ENCODE measurements at regions not wholly inside any gene's neighbourhood (a gene's known extent, or its start where the extent isn't known, plus 50 kb on each side); places are given as distances from the start of the nearest gene placed in this dataset.
"Not testable (repeated sequence)": the region's sequence is repeated elsewhere in the genome, so short reads cannot be mapped to it uniquely, and the experiment has no call there.

DNA sequence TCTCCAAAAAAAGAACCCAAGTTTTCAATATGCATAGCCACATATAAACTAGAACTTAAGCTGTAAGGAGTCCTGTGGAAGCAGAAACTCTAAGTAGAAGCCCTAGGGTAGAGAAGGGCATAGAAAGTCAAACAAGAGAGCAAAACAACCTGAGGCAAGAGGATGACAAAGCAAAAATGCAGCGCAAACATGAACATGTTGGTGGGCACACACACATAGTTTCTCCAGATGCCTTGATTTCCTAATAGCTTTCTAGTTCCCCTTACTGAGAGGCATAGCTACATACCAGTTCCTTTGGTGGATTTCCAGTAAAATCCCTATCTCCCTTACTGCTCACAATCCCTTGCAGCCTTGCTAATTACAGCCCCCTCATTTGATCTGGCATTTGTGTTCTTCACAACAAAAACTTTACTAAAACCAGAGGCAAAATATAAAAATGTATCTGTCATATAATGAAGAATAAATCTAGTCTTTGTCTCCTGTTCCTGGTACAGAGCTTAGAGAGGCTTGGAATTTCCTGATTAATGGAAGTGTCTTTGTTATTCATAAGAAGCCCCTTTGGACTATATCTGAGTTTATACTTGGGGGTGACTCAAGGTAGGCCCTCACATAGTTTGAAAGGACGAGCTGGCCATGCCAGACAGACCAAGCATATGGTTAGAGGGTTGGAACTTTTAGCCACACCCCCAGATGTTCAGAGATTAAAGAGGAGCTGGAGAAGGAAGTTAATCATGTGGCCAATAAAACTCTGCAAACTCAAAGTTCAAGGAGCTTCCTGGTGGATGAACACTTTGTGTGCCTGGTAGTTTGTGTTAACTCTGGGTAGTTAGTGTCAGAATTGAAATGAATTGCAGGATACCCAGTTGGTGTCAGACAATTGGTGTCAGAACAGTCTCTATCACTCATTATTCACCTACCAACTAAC is 52.7 kb upstream of the ZCCHC13 start:
- DNase-seq, result peak; percentile 59 to 78 (median 75)

DNA sequence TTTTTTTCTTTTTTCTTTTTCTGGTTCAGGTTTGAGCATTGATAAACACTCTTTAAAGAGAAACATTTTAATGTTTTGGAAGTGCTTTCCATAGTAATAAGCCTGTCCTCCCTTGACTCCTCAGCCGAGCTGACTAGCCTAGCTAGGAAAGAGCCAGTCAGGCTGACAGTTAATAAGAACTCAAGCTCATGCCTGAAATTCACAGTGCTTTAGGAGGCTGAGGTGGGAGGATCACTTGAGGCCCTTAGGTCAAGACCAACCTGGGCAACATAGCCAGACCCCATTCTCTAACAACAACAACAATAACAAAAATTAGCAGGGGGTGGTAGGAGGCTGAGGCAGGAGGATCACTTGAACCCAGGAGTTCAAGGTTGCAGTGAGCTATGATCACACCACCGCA is 53.4 kb upstream of the ZCCHC13 start:
- DNase-seq, result no peak

DNA sequence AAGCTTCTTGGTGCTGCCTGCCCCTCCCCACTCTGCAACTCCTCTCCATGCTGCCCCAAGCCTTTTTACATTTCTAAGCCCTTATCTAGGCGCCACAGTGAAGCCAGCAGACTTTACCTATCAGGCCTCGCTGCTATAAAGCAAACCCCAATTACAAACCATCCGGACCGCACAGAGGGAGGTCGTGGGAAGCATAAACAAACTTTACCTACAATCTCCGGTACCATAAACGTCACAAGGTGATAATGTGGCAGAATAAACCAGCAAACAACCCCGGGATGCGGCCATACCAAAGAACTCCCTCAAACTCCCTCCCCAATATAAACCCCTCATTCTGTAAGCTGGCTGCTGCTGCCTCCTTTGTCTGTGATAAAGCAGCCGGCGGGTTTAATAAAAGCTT is 54.0 kb upstream of the ZCCHC13 start:
- no peak for DNase-seq

DNA sequence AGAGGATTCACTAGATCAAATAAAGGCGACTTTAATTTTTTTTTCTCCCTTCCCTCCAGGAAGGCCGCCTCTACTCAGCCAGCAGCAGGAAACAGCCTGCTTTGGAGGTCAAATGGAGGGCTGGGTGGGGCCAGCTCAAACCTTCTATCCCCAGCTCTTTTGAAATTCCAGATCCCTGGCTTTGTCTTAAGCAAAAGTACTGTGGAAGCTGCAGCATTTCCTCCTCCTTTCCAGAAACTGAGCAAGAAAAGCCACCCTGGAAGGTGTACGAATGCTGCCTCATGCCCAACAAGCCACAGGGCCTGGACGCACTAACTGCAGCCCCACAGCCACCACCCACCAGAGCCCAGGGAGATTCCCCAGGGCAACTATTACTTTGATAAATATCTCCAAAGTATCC is 55.1 kb upstream of the ZCCHC13 start:
- DNase-seq, result no peak

DNA sequence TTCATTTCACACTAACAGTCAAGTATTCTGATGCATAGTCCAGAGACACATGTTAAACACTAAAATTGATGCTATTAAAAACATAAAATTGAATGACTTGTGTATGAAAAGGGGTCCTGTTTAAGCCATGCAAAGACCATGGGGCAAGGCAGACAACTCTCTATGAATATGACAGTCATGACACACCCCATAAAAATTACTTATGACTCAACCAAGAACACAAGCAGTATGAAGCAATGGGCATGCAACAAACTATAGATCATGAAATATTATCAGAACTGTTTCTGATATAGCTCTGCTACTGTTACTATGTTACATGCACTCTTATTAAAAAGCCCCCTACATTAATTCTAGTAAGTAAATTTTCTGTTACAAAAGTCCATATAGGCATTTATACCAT is 57.5 kb upstream of the ZCCHC13 start:
- DNase-seq, result peak; percentile 21 to 47 (median 45)

DNA sequence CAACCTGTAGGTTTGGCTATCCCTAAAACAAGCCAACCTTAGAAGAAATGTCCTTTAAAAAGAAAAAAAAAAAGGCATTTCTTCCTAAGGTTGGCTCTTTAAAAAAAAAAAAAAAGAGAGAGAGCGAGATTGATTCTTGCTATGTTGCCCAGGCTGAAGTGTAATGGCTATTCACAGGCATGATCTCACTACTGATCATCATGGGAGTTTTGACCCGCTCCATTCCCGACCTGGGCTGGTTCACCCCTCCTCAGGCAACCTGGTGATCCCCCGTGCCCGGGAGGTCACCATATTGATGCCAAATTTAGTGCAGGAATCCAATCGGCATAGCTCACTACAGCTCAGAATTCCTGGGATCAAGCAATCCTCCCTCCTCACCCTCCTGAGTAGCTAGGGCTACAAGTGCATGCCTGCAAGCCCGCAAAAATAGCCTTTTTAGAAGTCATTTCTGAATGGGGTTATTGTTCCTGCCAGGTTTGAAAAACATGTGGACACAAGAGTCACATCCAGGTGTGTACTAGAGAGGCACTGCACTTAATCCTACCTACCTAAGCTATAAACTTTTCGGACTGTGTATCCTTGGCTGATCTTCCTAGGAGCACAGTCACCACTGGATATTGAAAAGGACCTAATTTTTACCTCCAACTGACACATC is 61.4 kb upstream of the ZCCHC13 start:
- no peak for DNase-seq

DNA sequence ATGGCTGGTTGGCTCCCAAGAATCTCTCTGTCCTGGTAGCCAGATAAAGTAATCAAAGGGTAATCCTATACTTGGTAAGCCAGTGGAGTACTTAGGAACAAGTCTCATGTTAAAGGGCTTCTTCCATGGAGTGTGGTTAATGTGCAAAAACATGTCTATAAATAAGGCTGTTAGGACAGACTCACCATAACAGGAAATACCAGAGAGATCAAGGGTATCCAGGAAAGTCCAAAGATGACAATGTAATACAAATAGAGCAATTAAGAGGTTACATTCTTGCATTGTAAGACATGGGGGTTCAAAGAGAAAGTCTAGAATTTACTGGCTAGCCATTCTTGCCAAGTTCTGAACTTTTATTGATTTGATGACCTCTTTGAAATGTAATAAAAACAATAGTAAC is 61.9 kb upstream of the ZCCHC13 start:
- no peak for DNase-seq

DNA sequence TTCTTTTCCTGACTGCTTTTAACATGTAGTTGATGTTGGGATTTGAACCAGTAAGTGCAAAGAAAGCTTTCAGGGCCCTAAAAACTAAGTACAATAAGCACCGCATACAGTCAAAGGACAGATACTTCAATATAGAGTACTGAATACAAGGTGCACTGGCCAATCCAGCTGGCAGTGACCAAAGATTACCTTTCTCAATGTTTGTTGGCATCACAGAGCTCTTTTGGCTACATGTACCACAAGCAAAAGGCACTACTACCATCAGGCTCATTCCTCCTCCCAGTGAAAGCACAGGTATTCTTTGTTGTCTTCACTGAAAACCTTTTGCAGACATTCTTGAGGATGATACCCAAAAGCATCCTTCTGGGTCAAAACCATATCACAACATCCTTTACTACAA is 65.2 kb upstream of the ZCCHC13 start:
- no peak for DNase-seq

DNA sequence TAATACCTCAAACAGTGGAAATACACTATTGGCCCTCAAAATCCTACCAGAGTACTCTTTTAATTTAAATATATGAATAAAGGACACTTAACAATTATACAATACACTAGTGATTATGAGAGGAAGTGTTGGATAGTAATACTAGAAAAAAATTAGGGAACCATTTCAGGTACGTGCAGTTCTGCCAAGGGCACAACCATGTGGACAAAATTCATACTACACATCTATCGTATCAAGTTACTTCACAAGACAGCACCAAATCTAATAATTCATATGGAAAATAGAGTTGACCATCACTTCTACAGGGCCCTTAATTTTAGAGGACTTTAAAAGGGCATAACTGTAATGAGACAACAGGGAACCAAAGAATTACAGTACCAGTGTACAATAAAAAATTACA is 69.2 kb upstream of the ZCCHC13 start:
- DNase-seq, result peak in 1 of 3 donors; percentile 21

DNA sequence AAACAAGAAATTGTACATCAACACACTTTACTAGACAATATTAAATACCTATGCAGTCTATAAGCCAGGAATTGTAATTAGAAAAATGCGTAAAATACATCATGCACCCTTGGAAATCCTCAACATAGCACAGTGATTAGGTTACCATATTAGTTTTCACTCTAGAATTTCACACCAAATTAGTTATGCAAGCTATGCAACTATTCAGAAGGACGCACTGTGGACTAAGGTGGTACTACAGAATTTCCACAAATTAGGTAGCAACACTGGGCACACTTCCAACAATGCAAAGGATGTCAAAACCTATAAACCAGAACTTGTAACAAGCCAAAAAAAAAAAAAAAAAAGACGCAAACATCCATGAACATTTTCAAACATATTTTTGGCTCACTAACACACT is 71.1 kb upstream of the ZCCHC13 start:
- peak in 1 of 3 donors; percentile 7 for DNase-seq

DNA sequence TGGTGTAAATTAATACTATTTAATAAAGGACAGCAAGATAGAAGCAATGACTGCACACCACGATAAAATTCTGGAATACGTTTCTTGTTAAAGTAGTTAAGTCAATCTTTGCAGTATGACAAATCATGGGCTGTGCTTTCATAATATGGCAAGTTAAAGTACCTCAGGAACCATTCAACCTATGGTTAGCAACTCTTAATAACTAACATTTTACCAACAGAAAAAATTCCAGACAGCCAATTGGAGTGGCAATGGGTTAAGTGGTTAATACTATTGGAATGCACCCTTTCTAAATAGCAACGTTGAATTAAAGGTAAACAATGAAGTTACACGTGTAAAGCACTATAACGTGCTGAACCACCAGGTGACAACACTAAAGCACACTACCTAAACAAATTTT is 72.4 kb upstream of the ZCCHC13 start:
- DNase-seq, result no peak

DNA sequence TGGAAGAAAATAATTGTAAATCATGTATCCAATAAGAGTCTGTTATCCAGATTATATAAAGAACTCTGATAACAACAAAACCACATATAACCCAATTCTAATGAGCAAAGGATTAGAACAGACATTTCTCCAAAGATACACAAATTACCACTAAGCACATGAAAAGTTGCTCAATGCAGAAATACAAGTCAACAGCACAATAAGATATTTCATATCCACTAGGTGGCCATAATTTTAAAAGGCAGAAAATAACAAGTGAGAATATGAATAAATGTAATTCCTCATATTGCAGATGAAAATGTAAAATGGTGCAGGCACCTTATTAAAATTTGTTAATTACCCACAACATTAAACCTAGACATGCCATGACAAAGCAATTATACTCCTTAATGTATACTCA is 73.9 kb upstream of the ZCCHC13 start:
- no peak for DNase-seq

DNA sequence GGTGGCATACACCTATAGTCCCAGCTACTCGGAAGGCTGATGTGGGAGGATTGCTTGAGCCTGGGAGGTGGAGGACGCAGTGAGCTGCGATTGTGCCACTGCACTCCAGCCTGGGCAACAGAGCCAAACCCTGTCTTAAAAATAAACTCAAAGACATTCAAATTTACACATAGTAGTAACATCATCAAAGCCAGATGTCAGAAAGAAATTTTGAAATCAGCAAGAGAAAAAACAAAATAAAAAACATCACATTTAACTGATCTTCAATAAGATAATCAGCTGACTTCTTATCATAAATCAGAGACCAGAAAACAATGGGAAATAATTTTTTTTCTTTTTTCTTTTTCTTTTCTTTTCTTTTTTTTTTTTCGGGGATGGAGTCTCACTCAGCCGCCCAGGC is 78.9 kb upstream of the ZCCHC13 start:
- no peak for DNase-seq

DNA sequence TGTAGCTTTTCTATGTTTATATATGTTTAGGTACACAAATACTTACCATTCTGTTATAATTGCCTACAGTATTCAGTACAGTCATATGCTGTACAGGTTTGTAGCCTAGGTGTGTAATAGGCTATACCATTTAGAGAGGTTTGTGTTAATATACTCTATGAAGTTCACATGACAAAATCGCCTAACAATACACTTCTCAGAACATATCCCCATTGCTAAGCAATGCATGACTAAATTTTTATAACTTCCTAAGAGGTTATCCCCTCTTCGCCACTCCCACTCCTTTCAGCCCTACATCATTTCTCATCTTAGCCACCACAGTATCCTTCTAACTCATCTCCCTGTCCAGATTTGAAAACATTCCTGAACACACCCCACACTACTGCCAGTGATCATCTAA is 83.7 kb upstream of the ZCCHC13 start:
- peak in 1 of 3 donors; percentile 21 for DNase-seq

DNA sequence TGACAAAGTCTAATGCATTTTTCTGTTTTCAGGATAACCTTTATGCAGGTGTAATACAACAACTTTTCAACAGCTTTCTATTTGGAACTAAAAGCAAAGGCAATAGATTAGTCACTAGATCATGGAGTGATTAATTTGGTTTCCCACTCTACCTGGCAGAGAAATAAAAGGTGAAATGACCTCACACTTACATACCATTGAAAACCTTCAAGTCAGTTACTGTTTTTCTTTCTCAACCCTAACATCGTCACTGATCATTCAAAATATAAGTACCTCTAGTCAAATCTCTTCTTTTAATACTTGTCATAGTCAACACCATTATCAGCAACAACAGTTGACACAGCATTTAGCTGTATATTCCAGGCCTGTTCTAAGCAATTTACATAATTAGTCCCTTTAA is 85.1 kb upstream of the ZCCHC13 start:
- no peak for DNase-seq

DNA sequence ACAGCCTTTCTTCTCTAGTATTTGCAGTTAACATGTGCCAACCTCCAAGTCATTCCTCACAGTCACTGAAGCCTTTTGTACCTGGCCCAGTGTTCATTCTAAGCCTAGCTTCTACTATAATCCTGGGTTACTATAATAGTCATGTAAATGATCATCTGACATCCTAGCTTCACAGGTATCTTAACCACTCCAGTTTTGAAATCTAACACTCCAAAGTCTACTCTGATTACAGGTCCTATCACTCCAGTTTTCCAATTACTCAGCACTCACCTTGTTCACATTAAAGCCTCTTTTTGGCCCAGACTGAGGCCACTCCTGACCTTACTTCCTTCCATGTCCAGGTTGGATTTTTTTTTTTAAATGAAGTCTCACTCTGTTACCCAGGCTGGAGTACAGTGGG is 87.6 kb upstream of the ZCCHC13 start:
- DNase-seq, result no peak

DNA sequence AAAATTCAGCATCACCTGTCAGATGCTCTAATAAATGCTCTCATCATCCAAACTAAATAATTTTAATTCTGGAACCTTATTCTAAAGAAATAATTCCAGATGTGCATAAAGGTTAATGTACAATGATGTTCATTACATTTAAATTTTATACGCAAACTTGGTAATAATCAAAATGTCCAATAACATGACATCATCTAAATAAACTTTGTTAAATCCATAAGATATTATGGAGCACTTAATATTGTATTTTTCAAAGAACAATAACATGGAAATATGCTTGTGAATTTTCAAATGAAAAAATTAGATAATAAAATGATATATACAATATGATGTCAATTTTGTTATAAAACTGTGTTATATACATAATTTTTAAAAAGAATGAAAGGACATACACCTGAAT is 92.1 kb upstream of the ZCCHC13 start:
- no peak for DNase-seq

DNA sequence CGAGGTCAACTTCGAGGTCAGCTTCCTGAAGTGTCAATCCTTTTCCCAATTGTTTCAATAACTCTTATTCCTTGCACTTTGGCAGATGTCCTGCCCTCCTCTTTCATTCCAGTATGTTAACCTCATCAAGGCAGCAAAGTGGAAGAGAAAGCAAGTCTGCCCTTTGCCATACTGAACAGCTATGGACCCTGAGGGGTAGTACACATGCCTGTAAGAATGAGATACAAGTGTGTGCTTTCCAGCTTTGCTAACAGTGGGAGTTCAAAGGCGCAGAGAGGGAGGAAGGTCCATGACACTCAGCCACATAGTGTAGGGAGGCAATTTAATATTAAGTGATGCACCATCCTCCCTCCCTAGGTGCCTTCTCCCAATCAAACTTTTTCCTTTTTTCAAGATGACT is 96.4 kb upstream of the ZCCHC13 start:
- DNase-seq, result no peak

DNA sequence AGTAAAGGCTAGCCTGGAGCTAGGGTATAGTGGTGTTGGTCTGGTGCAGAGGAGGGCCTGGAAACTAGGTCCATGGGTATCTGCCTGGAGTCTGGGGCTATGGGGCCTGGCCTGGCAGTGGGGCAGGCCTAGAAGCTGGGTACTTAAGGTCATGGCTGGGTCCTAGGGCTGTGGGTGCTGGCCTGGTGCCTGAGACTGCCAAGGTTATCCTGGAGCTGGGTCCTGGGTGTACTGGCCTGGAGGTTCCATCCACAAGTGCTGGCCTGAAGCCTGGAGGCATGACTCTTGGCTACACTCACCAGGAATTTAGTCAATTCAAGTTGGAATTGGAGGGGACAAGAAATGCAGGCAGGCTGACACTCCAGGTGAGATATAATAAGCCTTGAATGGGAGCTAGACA is 108.4 kb upstream of the ZCCHC13 start:
- DNase-seq, result no peak

DNA sequence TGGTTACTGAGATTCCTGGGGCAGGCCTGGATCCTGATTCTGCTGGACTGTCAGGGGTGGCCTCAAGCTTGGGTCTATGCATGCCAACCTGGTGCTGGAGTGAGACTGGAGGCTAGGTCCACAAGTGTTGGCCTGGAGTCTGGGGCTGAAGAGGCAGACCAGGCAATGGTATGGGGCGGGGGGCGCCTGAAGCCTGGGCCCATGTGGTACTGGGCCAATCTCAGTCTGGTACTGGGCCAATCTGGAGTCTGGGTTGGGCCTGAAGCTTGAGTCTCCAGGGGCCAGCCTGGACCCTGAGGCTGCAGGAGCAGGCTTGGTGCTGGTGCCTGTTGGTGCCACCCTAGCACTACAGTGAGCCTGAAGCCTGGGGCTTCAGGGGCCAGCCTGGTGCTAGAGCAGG is 108.9 kb upstream of the ZCCHC13 start:
- DNase-seq, result no peak

DNA sequence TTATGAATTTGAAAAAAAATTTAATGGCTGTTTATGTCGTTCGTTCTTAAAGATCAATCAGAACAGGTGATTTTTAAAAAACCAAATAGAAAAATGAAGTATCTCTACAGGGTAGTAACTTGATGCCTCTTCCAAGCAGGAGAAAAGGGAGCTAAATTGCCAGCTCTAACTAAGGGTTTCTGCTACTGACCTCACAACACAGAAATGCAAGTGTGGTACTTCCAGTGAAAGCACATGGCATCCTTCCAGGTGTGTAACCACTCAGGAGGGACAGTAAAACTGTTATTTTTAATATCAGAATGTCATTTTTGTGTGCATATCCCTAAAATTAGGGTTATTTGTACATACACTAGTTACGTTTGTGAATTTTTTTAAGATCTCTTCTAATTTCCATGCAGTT is 116.8 kb upstream of the ZCCHC13 start:
- no peak for DNase-seq

DNA sequence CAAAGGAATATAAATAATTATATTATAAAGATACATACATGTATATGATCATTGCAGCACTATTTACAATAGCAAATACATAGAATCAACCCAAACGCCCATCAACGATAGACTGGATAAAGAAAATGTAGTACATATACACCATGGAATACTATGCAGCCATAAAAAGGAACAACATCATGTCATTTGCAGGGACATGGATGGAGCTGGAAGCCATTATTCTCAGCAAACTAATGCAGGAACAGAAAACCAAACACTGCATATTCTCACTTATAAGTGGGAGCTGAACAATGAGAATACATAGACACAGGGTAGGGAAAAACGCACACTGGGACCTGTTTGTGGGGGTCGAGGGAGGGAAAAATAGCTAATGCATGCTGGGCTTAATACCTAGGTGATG is 120.9 kb upstream of the ZCCHC13 start:
- DNase-seq, result not testable (repeated sequence)

DNA sequence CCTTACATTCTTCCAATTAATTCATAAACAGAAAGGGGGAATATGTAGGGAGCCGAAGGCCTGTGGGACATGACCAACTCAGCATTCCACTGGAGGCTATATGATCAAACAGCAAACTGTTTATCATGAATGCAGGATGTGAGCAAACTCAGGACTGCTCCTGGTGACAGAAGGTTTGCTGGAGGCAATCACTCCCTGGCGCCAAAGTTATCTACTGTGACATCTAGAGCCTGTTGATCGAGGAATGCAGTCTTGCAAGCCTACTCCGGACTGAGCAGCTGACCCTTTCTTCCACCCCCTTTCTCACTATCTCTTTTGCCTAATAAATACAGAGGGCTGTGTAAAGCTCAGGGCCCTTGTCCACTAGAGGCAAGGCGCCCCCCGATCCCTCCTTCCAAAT is 122.0 kb upstream of the ZCCHC13 start:
- DNase-seq, result not testable (repeated sequence)

DNA sequence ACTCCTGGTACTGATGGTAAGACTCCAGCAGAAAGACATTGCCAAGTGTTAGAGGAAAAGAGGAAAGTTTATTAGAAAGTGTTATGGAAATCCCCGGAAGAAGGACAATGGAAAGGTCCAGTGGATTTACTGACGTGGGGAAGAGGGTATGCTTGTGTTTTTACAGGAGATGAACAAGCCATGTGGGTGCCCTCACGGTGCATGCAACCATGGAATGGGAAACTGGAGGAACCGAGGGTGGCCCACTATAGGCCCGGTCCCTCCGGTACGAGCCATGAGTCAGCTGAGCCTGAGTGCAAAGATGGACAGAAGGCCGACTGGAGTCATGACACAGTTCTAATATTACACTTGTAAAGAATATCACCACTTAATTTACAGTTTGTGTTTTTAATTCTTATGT is 123.3 kb upstream of the ZCCHC13 start:
- DNase-seq, result no peak

DNA sequence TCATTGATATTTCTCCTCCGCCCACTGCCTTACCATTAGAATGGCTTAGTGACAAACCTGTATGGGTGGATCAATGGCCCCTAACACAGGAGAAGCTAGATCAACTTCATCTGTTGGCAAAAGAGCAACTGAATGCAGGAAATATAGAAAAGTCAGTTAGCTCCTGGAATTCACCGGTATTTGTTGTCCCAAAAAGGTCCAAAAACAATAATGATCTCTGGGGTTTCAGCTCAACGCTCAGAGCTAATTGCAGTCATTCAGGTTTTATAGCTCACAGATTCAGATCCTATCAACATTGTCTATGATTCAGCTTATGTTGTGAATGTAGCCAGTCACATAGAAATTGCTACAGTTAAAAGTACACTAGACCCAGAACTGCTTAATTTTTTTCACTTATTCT is 124.0 kb upstream of the ZCCHC13 start:
- no peak for DNase-seq

Data from suppressor macrophage treated with lipopolysaccharide for 1 hour (primary cell).